Ishikawa (cell line): ENCODE measurements at regions not wholly inside any gene's neighbourhood (a gene's known extent, or its start where the extent isn't known, plus 50 kb on each side); places are given as distances from the start of the nearest gene placed in this dataset.

Source experiments
- RAD21 ChIP-seq: IDR thresholded peaks from 2 replicates; pipeline ENCODE4 v1.6.1; 2012; ENCODE audit warnings: low read depth
- TAF1 ChIP-seq: IDR thresholded peaks from 2 replicates; pipeline ENCODE4 v1.6.1; 2012; ENCODE audit warnings: low read depth, mild to moderate bottlenecking

GRCh38 chr4:124306352-124306751 lies 406.2 kb downstream of the ANKRD50 start:
- no peak for TF ChIP-seq RAD21
- no peak for TF ChIP-seq TAF1
